HEK293 (cell line): ENCODE measurements at regions not wholly inside any gene's neighbourhood (a gene's known extent, or its start where the extent isn't known, plus 50 kb on each side); places are given as distances from the start of the nearest gene placed in this dataset.

Experiments
- CTCF ChIA-PET: fragments of 350-600 bp; formaldehyde crosslinking; extraction: SDS; loops from one replicate; lab custom pipeline; 2021; ENCODE audit warnings: antibody characterized with exemption; lab: Yijun Ruan, JAX
- POLR2A ChIA-PET: fragments of 300-600 bp; formaldehyde crosslinking; extraction: SDS; loops from one replicate; lab custom pipeline; 2020; ENCODE audit warnings: antibody characterized with exemption, inconsistent platforms; lab: Yijun Ruan, JAX
- H3K27ac ChIP-seq: fragments of 200-500 bp; sonication (Bioruptor generic); 2 replicates; pipeline ENCODE4 v1.5.1; 2014; ENCODE audit warnings: low read depth, low read length, control low read depth, inconsistent platforms; ENCODE audit errors: extremely low read depth
- H3K36me3 ChIP-seq, 2 experiments: fragments of 200-500 bp in 1 of 2; sonication (Bioruptor generic) in 1 of 2; 1 replicate in 1 of 2; 2 replicates in 1 of 2; pipeline ENCODE4 v1.5.1; 2014 to 2017; ENCODE audit warnings: inconsistent platforms in 2 of 2, low read length in 2 of 2; ENCODE audit not compliant: control insufficient read depth in 2 of 2, insufficient read depth in 1 of 2
- H3K4me1 ChIP-seq: fragments of 200-500 bp; sonication (Bioruptor generic); 2 replicates; pipeline ENCODE4 v1.5.1; 2014; ENCODE audit warnings: mild to moderate bottlenecking, low read length, inconsistent platforms; ENCODE audit not compliant: control insufficient read depth, insufficient read depth
- H3K4me3 ChIP-seq: 2 replicates; pipeline ENCODE4 v1.5.1; 2011; ENCODE audit warnings: low read depth, mild to moderate bottlenecking, control low read depth, low read length, moderate library complexity
- H3K9me3 ChIP-seq: fragments of 200-500 bp; sonication (Bioruptor generic); 2 replicates; pipeline ENCODE4 v1.5.1; 2014; ENCODE audit warnings: low read depth, low read length, inconsistent platforms; ENCODE audit not compliant: control insufficient read depth, insufficient read depth
- GLIS1 ChIP-seq: fragments of 450-650 bp; formaldehyde crosslinking; IDR thresholded peaks from 2 replicates; pipeline ENCODE4 v1.5.1; 2016; ENCODE audit warnings: missing biosample characterization, missing genetic modification characterization
- MYNN ChIP-seq: fragments of 450-650 bp; formaldehyde crosslinking; IDR thresholded peaks from 2 replicates; pipeline ENCODE4 v1.5.1; 2016; ENCODE audit warnings: missing biosample characterization, missing genetic modification characterization, borderline replicate concordance
- ZBTB20 ChIP-seq: fragments of 450-650 bp; formaldehyde crosslinking; IDR thresholded peaks from 2 replicates; pipeline ENCODE4 v1.5.1; 2016; ENCODE audit warnings: missing biosample characterization, missing genetic modification characterization
- ZBTB7A ChIP-seq: fragments of 450-650 bp; formaldehyde crosslinking; IDR thresholded peaks from 2 replicates; pipeline ENCODE4 v1.5.1; 2016; ENCODE audit warnings: low read depth, missing biosample characterization, missing genetic modification characterization
- ZNF140 ChIP-seq: fragments of 450-650 bp; formaldehyde crosslinking; IDR thresholded peaks from 2 replicates; pipeline ENCODE4 v1.5.1; 2016; ENCODE audit warnings: missing biosample characterization, missing genetic modification characterization
- ZNF184 ChIP-seq: fragments of 450-650 bp; IDR thresholded peaks from 2 replicates; pipeline ENCODE4 v1.5.1; 2018; ENCODE audit warnings: missing biosample characterization, mild to moderate bottlenecking, missing genetic modification characterization
- ZNF223 ChIP-seq: fragments of 450-650 bp; formaldehyde crosslinking; IDR thresholded peaks from 2 replicates; pipeline ENCODE4 v1.5.1; 2016; ENCODE audit warnings: missing biosample characterization, missing genetic modification characterization
- ZNF433 ChIP-seq: fragments of 450-650 bp; formaldehyde crosslinking; IDR thresholded peaks from 2 replicates; pipeline ENCODE4 v1.5.1; 2016; ENCODE audit warnings: missing biosample characterization, missing genetic modification characterization, low read depth
- ZNF529 ChIP-seq: fragments of 450-650 bp; formaldehyde crosslinking; IDR thresholded peaks from 2 replicates; pipeline ENCODE4 v1.5.1; 2017; ENCODE audit warnings: missing genetic modification characterization, missing biosample characterization; ENCODE audit not compliant: insufficient replicate concordance
- ZNF610 ChIP-seq: fragments of 450-650 bp; formaldehyde crosslinking; IDR thresholded peaks from 2 replicates; pipeline ENCODE4 v1.5.1; 2016; ENCODE audit warnings: missing biosample characterization, missing genetic modification characterization, borderline replicate concordance
- ZNF677 ChIP-seq: fragments of 450-650 bp; IDR thresholded peaks from 2 replicates; pipeline ENCODE4 v1.5.0; 2018; ENCODE audit warnings: missing biosample characterization, mild to moderate bottlenecking, missing genetic modification characterization, moderate library complexity
- ZNF830 ChIP-seq: fragments of 450-650 bp; IDR thresholded peaks from 2 replicates; pipeline ENCODE4 v1.5.0; 2018; ENCODE audit warnings: missing biosample characterization, missing genetic modification characterization, low read depth, mild to moderate bottlenecking, moderate library complexity
- ZSCAN23 ChIP-seq: fragments of 450-650 bp; formaldehyde crosslinking; IDR thresholded peaks from 2 replicates; pipeline ENCODE4 v1.5.1; 2016; ENCODE audit warnings: missing biosample characterization, missing genetic modification characterization
- TF ChIP-seq, protein P1 (sequence below): IDR thresholded peaks from 2 replicates; pipeline ENCODE4 v1.6.1; 2011; ENCODE audit warnings: mild to moderate bottlenecking, low read depth, low read length, borderline replicate concordance
- TF ChIP-seq, protein P2 (sequence below): fragments of 450-650 bp; formaldehyde crosslinking; IDR thresholded peaks from 2 replicates; pipeline ENCODE4; 2016; ENCODE audit warnings: missing biosample characterization, missing genetic modification characterization
- TF ChIP-seq, protein P3 (sequence below): fragments of 450-650 bp; formaldehyde crosslinking; IDR thresholded peaks from 2 replicates; pipeline ENCODE4 v1.5.1; 2016; ENCODE audit warnings: missing biosample characterization, missing genetic modification characterization
- TF ChIP-seq, protein P4 (sequence below): fragments of 450-650 bp; formaldehyde crosslinking; IDR thresholded peaks from 2 replicates; pipeline ENCODE4 v1.5.1; 2016; ENCODE audit warnings: missing biosample characterization, missing genetic modification characterization
- TF ChIP-seq, protein P5 (sequence below): fragments of 450-650 bp; formaldehyde crosslinking; IDR thresholded peaks from 2 replicates; pipeline ENCODE4 v1.5.1; 2016; ENCODE audit warnings: missing biosample characterization, missing genetic modification characterization
- TF ChIP-seq, protein P6 (sequence below): fragments of 450-650 bp; formaldehyde crosslinking; IDR thresholded peaks from 2 replicates; pipeline ENCODE4 v1.5.1; 2017; ENCODE audit warnings: missing biosample characterization, missing genetic modification characterization
- TF ChIP-seq, protein P7 (sequence below): fragments of 450-650 bp; formaldehyde crosslinking; IDR thresholded peaks from 2 replicates; pipeline ENCODE4 v1.5.1; 2017; ENCODE audit warnings: missing biosample characterization, missing genetic modification characterization

DNA sequence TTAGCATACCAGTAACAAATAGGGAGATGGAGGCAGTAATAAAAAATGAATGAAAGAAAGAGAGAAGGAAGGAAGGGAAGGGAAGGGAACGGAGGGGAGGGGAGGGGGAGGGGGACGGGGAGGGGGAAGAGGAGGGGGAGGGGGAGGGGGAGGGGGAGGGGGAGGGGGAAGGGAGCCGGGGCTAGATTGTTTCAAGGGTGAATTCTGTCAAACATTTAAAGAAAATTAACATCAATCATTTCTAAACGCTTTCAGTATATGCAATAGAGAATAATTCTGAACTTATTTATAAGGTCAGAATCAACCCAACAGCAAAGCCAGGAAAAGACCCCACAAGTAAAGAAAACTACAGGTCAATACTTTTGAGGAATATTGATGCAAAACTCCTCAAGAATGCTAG is 858.8 kb upstream of the GYPC start:
- TF ChIP-seq ZNF830 (tag by site-specific recombination) (no peak), ZNF677 (tag by site-specific recombination) (no peak), ZNF433 (tag by site-specific recombination) (no peak), ZNF610 (tag by site-specific recombination) (no peak), ZBTB20 (tag by site-specific recombination) (no peak), GLIS1 (tag by site-specific recombination) (no peak), ZNF140 (tag by site-specific recombination) (no peak), ZSCAN23 (no peak), ZBTB7A (tag by site-specific recombination) (no peak), MYNN (no peak), ZNF529 (tag by site-specific recombination) (no peak), ZNF184 (tag by site-specific recombination) (no peak), ZNF223 (tag by site-specific recombination) (no peak)
- TF ChIP-seq, protein P1, sequence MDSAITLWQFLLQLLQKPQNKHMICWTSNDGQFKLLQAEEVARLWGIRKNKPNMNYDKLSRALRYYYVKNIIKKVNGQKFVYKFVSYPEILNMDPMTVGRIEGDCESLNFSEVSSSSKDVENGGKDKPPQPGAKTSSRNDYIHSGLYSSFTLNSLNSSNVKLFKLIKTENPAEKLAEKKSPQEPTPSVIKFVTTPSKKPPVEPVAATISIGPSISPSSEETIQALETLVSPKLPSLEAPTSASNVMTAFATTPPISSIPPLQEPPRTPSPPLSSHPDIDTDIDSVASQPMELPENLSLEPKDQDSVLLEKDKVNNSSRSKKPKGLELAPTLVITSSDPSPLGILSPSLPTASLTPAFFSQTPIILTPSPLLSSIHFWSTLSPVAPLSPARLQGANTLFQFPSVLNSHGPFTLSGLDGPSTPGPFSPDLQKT = no peak
- TF ChIP-seq, protein P2, sequence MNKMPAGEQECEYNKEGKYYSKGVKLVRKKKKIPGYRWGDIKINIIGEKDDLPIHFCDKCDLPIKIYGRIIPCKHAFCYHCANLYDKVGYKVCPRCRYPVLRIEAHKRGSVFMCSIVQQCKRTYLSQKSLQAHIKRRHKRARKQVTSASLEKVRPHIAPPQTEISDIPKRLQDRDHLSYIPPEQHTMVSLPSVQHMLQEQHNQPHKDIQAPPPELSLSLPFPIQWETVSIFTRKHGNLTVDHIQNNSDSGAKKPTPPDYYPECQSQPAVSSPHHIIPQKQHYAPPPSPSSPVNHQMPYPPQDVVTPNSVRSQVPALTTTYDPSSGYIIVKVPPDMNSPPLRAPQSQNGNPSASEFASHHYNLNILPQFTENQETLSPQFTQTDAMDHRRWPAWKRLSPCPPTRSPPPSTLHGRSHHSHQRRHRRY (tag by site-specific recombination) = no peak
- TF ChIP-seq, protein P3, sequence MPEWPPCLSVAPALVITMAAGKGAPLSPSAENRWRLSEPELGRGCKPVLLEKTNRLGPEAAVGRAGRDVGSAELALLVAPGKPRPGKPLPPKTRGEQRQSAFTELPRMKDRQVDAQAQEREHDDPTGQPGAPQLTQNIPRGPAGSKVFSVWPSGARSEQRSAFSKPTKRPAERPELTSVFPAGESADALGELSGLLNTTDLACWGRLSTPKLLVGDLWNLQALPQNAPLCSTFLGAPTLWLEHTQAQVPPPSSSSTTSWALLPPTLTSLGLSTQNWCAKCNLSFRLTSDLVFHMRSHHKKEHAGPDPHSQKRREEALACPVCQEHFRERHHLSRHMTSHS (tag by site-specific recombination) = no peak
- TF ChIP-seq, protein P4, sequence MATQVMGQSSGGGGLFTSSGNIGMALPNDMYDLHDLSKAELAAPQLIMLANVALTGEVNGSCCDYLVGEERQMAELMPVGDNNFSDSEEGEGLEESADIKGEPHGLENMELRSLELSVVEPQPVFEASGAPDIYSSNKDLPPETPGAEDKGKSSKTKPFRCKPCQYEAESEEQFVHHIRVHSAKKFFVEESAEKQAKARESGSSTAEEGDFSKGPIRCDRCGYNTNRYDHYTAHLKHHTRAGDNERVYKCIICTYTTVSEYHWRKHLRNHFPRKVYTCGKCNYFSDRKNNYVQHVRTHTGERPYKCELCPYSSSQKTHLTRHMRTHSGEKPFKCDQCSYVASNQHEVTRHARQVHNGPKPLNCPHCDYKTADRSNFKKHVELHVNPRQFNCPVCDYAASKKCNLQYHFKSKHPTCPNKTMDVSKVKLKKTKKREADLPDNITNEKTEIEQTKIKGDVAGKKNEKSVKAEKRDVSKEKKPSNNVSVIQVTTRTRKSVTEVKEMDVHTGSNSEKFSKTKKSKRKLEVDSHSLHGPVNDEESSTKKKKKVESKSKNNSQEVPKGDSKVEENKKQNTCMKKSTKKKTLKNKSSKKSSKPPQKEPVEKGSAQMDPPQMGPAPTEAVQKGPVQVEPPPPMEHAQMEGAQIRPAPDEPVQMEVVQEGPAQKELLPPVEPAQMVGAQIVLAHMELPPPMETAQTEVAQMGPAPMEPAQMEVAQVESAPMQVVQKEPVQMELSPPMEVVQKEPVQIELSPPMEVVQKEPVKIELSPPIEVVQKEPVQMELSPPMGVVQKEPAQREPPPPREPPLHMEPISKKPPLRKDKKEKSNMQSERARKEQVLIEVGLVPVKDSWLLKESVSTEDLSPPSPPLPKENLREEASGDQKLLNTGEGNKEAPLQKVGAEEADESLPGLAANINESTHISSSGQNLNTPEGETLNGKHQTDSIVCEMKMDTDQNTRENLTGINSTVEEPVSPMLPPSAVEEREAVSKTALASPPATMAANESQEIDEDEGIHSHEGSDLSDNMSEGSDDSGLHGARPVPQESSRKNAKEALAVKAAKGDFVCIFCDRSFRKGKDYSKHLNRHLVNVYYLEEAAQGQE (tag by site-specific recombination) = no peak
- TF ChIP-seq, protein P5, sequence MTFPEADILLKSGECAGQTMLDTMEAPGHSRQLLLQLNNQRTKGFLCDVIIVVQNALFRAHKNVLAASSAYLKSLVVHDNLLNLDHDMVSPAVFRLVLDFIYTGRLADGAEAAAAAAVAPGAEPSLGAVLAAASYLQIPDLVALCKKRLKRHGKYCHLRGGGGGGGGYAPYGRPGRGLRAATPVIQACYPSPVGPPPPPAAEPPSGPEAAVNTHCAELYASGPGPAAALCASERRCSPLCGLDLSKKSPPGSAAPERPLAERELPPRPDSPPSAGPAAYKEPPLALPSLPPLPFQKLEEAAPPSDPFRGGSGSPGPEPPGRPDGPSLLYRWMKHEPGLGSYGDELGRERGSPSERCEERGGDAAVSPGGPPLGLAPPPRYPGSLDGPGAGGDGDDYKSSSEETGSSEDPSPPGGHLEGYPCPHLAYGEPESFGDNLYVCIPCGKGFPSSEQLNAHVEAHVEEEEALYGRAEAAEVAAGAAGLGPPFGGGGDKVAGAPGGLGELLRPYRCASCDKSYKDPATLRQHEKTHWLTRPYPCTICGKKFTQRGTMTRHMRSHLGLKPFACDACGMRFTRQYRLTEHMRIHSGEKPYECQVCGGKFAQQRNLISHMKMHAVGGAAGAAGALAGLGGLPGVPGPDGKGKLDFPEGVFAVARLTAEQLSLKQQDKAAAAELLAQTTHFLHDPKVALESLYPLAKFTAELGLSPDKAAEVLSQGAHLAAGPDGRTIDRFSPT (tag by site-specific recombination) = no peak
- TF ChIP-seq, protein P6, sequence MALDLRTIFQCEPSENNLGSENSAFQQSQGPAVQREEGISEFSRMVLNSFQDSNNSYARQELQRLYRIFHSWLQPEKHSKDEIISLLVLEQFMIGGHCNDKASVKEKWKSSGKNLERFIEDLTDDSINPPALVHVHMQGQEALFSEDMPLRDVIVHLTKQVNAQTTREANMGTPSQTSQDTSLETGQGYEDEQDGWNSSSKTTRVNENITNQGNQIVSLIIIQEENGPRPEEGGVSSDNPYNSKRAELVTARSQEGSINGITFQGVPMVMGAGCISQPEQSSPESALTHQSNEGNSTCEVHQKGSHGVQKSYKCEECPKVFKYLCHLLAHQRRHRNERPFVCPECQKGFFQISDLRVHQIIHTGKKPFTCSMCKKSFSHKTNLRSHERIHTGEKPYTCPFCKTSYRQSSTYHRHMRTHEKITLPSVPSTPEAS = no peak
- TF ChIP-seq, protein P7, sequence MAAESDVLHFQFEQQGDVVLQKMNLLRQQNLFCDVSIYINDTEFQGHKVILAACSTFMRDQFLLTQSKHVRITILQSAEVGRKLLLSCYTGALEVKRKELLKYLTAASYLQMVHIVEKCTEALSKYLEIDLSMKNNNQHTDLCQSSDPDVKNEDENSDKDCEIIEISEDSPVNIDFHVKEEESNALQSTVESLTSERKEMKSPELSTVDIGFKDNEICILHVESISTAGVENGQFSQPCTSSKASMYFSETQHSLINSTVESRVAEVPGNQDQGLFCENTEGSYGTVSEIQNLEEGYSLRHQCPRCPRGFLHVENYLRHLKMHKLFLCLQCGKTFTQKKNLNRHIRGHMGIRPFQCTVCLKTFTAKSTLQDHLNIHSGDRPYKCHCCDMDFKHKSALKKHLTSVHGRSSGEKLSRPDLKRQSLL (tag by site-specific recombination) = no peak
- TF ChIP-seq, all 188 proteins: peak for 0
- ChIA-PET POLR2A (no interaction called here), CTCF (no interaction called here)
- no peaks in the 10 kb centered on the region for H3K4me1 ChIP-seq
- H3K36me3 ChIP-seq = no peaks in the 10 kb centered on the region
- no peak overlapping the region for H3K4me3 ChIP-seq
- no peaks in the 10 kb centered on the region for H3K9me3 ChIP-seq
- no peak overlapping the region for H3K27ac ChIP-seq
